Cerebellar nuclear complex (tissue), 1 donor: ENCODE measurements at regions not wholly inside any gene's neighbourhood (a gene's known extent, or its start where the extent isn't known, plus 50 kb on each side); places are given as distances from the start of the nearest gene placed in this dataset.
"Not testable (repeated sequence)": the region's sequence is repeated elsewhere in the genome, so short reads cannot be mapped to it uniquely, and the experiment has no call there.

Source experiments
- DNase-seq, 2 experiments: peaks; one replicate each; lab custom pipeline; 2025; lab: John Stamatoyannopoulos, UW

DNA sequence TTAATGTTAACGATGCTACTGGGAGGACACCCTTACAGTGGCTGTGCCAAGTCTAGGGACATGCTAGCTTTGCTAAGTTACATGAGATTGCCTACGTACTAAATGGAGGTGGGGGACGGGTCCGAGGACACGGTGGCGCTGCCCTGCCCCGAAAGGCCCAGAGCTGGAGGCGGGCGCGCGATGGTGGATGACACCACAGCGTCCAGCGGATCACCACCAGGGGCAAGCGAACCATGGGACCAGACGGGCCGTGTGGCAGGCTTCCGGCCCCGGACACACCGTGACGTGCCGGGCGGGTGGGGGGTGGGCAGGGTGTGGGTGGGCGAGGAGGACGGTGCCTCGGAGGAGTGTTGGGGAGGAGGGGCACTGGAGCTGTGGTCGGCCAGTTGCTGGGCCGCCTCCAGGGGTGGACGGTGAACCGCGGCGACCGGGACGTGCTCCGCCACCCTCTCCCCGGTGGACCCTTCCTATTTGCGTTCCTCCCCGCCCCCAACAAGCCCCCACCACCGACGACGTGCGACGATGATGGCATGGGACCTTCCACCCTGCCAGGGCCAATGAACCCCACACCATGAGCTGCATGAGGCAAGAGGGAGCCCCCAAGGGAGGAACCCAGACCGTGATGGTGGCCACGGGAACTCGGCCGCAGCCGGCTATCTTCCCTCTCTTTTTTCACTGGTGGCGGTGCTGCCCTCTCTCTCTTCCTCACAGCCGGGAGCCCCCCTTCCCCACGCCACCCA is 773.3 kb upstream of the DEFB115 start:
- DNase-seq, result no peak

DNA sequence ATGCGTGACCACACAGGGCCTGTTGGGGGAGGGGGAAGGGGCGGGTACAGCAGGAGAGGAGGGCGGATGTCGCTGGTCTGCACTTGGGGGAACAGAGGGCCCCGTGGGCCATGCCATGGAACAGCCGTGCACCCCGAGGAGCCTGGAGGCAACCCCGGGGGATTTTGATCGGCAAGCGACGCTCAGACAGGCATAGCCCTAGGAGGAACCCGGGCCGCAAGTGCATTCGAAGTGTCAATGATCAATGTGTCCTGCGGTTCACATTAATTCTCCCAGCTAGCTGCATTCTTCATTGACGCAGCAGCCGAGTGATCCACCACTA is 772.8 kb upstream of the DEFB115 start:
- no peak for DNase-seq

DNA sequence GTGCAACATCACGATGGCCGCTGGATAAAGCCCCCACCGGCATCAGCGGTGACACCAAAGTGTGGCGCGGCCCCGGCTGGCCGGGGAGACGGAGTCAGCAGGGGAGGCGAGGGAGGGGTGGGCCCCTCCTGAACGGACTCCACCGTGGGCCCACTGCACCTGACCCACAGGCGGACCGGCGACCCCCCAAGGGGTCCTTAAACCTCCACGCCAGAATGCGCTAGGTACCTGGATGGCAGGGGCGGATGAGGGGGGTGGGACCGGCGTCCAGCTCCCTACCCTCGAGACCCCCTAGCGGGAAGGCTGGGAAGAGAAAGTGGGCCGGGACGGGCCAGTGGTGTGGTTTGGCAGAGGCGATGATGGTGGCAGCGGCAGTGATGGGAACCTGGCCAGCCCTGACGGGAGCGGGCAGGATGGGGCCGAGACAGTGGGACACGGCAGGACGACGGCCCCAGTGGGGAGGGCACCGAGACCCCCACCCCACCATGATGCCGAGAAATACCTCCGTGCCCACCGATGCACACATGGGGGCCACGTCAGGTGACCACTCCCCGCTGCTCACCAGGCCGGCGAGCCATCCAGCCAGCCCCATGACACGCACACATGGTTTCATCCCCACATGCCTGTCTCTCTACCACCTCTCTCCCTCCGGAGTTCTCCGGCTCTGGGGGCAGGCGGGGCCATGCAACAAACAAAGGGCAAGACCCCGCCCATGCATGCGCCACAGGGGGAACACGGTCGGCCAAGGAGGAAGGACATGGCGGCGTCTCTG is 771.9 kb upstream of the DEFB115 start:
- DNase-seq, result no peak

DNA sequence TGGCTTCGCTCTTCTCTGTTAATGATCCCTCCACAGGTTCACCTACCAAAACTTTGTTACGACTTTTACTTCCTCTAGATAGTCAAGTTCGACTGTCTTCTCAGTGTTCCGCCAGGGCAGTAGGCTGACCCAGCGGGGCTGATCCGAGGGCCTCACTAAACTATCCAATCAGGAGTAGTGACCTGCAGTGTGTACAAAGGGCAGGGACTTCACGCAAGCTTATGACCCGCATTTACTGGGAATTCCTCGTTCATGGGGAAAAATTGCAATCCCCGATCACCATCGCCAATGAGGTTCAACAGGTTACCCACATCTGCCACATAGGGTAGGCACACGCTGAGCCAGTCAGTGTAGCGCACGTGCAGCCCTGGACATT is 771.4 kb upstream of the DEFB115 start:
- no peak for DNase-seq

DNA sequence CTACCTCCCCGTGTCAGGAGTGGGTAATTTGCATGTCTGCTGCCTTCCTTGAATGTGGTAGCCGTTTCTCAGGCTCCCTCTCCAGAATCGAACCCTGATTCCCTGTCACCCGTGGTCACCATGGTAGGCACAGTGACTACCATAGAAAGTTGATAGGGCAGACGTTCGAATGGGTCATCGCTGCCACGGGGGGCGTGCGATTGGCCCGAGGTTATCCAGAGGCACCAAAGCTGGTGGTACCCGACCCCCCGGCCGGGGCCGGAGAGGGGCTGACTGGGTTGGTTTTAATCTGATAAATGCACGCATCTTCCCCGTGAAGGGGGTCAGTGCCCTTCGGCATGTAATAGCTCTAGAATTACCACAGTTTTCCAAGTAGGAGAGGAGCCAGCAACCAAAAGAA is 770.0 kb upstream of the DEFB115 start:
- not testable (repeated sequence) for DNase-seq

DNA sequence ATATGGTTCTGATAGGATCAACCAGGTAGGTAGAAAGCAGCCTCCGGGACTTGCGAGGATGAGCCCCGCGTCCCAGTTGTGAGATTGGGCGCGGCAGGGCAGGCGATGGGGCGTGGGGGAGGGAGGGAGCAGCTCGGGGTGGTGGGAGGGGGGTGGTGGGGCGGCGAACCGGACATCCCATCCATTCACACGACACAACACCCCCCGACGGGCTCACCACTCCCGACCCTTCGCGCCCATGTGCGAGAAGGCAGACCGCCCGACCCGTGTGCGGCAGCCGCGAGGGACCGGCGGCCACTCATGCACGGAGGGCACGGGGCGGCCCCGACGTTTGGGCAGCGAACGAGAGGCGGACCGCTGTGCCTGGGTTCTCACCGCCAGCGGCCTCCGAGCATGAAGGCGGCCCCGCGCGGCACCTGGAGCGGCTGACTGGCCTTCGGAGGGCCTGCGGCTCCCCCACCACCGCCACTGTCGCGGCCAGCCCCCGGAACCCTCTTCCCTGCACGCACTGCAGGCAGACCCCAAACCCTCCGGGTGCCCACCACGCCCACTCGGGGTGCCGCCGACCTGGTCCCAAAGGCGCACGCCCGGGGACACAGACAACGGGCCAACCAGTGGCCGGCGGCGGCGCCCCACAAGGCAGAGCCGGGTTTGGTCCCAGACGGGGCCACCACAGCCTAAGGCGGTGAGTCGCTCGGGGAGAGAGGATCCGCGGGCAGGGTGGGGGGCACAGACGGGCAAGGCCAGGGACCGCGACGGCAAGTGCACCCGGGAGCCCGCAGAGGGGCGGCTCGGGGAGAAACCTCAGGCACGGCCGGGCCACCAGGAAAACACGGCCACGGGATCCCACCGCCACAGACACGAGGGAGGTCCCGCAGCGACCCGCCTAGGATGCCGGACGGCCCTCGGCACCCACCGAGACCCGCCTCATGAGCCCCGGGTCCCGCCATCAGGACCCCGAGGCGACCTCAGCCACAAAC is 769.2 kb upstream of the DEFB115 start:
- no peak for DNase-seq

DNA sequence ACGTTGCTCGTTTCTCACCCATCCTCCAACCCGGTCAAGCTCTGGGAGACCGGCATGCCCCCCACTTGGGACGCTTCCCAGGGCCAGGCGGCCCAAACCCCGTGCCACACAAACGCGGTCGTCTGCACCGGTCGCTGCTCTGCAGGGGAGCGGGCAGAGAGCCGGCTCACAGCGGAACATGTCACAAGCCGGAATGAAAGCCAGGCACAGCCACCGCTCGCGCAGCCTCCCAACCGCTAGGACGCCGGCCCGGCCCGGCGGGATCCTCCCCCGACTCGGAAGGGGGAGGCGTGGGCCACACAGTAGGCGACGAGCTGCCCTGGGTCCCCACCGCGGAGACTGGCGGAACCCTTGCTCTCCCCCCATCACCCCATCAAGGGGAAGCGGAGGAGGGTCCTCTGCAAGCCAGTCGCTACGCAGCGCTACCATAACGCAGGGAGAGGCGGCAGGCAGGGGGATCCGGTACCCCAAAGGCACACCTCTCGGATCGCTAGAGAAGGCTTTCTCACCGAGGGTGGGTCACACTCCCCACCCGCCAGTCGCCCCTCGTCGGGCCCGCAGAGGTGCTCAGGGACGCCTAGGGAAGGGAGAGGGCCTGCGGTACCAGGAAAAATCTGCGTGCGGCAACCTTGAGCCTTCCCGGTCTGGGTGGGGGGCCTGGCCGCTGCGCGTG is 768.4 kb upstream of the DEFB115 start:
- DNase-seq, result no peak

DNA sequence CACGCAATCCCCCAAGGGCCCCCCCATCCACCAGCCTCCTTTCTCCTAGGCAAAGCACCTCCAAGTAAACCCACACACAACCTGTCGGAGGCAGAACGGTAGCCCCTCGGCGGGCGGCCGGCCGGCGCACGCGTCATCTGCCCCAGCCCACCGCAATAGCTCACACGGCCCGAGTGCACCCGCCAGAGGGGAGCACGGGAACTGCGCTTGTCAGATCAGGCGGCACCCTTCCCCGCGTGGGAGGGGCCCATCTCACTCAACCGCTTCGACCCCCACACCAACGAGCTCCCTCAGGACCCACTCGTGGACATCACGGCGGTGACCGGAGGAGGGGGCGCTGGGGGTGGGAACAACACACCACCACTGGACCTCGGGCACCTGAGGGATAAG is 767.9 kb upstream of the DEFB115 start:
- no peak for DNase-seq

DNA sequence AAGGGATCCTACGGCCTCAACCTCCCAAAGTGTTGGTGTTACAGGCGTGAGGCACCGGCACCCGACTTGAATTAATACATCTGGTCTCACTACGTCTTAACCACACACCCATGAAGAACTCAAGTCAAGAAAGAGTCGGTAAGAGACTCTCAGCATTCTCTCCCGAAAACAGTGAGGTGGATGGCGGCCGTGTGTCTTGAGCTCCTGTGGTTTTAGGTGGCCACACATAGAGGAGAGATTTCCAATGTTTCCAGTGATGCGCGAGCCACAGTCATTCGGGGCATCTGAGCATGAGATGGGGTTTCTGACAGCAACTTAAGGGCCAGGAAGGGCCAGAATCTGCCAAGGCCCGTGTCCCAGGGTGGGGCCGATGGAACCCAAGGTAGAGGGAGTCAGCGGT is 766.4 kb upstream of the DEFB115 start:
- no peak for DNase-seq

DNA sequence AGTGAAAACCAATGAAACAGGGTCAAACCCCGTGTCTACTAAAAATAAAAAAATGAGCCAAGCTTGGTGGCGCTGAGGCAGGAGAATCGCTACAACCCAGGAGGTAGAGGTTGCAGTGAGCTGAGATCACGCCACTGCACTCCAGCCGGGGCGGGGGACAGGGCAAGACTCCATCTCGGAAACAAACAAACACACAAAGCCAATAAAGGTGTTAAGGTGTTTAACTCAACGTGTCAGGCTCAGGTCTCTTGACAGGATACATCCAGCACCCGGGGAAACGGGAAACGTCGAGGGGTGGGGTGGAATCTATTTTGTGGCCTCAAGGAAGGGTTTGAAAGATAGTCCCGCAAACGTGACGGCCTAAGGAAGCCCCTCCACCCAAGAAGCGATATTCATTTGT is 760.8 kb upstream of the DEFB115 start:
- not testable (repeated sequence) for DNase-seq

DNA sequence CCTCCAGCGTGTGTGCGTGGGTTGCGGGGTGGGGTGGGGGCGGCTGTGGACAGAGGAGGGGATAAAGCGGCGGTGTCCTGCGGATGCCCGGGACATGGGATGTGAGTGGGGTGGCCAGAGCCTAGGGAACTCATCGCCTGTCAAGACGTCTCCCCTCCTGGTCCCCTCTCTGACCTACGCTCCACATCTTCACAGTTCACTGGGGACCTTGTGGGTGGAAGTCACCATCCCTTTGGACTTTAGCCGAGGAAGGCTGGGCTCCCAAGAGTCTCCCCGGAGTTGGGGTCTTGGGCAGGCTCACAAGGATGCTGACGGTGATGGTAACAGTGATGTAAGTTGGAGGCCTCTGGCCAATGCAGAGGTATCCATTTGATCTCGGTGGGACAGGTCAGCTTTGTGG is 760.3 kb upstream of the DEFB115 start:
- not testable (repeated sequence) for DNase-seq

DNA sequence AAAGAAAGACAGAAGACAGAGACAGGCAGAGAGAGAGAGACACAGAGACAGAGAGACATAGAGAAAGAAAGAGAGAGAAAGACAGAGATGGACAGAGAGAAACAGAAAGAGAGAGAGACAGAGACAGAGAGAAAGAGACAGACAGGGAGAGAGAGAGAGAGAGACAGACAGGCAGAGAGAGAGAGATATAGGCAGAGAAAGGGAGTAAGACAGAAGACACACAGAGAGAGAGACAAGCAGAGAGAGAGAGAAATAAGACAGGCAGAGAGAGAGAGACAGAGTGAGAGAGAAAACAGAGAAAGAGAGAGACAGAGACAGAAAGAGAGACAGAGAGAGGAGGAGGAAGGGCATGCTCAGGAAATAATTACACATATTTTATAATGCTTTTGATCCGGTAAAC is 758.3 kb upstream of the DEFB115 start:
- DNase-seq, result no peak

DNA sequence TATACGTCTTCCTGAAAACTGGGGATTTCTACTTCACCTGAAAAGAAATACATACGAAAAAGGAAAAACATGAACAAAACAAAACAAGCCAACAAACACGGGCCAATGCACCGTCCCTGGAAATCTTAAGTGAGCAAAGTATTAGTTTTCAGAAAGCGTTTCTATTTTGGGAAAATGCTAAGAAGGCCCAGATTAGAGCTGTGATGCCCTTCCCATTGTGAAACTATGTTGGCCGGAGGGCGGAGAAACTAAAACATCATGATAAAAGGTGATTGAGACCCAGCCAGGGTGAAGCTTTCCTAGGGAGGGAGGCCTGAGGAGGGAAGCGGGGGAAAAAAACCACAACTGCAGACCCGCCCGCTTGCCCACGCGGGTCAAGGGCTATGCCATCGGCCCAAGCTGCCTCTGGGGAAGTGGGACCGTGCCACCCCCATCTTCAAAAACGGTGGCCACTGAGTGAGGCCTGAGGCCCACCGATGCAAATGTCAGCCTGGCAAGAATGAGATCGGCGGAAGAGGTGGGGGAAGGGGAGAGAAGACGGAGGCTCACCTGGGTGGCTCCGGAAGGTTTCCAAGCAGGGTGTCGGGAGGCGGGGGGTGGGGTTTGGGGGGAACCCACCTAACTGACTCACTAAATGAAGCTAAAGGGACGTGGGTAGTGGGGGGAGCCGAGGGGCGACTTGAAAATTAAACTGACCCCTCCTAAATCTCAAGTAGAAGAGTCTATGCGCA is 757.6 kb upstream of the DEFB115 start:
- not testable (repeated sequence) for DNase-seq

DNA sequence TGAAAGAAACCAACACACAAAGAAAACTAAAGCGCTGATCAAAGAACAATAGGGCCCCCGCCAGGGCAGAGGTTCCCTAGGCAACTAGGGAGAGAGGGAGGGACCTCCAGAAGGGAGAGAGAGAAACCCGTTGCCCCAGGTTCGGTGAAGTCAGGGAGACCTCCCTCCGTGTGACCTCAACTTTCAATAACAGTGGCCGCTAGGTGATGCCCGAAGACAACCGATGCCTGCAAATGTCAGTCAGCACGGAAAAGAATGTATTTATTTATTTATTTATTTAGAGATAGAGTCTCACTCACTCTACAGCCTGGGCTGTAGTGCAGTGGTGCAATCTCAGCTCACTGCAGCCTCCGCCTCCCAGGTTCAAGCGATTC is 757.0 kb upstream of the DEFB115 start:
- DNase-seq, result not testable (repeated sequence)

DNA sequence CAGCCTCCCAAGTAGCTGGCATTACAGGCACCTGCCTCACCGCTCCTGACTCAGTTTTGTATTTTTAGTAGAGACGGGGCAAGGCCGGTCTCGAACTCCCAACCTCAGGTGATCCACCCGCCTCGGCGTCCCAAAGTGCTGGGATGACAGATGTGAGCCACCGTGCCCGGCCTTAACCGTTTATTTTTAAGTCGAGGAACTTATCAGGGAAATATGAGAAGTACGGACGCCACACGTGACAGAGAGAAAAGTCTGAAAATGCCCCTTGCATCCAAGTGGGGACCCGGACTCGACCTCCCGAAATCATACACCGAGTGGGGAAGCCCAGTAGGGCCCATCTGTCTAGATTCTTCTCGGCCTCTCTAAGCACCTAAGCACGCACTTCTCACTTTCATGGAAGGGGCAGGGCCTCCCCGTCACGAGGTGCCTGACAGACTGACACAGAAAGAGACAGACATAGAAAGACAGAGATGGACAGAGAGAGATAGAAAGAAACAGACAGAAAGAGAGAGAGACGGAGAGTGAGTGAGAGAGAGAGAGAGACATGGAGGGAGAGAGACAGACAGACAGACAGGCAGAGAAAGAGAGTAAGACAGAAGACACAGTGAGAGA is 756.5 kb upstream of the DEFB115 start:
- DNase-seq, result no peak

DNA sequence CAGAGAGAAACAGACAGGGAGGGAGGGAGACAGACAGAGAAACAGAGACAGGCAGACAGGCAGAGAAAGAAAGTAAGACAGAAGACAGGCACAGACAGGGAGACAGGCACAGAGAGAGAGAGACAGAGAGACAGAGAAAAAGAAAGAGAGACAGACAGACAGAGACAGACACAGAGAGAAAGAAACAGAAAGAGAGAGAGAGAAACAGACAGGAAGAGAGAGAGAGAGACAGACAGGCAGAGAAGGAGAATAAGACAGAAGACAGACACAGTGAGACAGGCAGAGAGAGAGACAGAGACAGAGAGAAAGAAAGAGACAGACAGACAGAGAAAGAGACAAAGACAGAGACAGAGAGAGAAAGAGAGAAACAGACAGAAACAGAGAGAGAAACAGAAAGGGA is 754.8 kb upstream of the DEFB115 start:
- DNase-seq, result no peak

DNA sequence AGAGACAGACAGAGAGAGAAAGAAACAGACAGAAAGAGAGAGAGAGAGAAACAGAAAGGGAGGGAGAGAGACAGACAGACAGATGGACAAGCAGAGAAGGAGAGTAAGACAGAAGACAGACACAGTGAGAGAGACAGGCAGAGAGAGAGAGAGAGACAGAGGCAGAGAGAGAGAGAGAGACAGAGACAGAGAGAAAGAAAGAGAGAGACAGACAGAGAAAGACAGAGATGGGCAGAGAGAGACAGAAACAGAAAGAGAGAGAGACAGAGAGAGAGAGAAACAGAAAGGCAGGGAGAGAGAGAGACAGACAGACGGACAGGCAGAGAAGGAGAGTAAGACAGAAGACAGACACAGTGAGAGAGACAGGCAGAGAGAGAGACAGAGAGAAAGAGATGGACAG is 754.3 kb upstream of the DEFB115 start:
- not testable (repeated sequence) for DNase-seq

DNA sequence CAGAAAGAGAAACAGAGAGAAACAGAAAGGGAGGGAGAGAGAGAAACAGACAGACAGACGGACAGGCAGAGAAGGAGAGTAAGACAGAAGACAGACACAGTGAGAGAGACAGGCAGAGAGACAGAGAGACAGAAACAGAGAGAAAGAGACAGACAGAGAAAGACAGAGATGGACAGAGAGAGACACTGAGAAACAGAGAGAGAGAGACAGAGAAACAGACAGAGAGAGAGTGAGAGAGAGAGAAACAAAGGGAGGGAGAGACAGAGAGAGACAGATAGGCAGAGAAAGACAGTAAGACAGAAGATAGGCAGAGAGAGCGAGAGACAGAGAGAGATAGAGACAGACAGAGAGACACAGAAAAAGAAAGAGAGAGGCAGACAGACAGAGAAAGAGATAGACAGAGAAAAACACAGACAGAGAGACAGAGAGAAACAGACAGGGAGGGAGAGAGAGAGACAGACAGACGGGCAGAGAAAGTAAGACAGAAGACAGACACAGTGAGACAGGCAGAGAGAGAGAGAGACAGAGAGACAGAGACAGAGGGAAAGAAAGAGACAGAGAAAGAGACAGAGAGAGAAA is 753.4 kb upstream of the DEFB115 start:
- no peak for DNase-seq

DNA sequence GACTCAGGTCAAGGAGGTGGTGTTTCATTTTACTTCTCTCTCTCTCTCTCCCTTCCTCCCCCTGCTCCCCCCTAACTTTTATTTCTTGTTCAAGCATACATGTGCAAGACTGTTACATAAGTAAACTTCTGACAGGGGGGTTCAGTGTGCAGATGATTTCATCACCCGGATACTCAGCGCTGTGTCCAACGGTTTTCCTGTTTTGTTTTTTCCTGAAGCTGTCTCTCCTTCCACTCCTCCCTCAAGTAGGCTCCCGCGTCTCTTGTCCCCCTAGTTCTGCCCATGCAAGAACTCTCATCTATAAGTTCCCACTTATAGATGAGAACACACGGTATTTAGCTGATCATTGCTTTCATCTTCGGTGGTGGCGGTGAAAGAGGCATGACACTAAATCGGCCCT is 751.9 kb upstream of the DEFB115 start:
- DNase-seq, result no peak

DNA sequence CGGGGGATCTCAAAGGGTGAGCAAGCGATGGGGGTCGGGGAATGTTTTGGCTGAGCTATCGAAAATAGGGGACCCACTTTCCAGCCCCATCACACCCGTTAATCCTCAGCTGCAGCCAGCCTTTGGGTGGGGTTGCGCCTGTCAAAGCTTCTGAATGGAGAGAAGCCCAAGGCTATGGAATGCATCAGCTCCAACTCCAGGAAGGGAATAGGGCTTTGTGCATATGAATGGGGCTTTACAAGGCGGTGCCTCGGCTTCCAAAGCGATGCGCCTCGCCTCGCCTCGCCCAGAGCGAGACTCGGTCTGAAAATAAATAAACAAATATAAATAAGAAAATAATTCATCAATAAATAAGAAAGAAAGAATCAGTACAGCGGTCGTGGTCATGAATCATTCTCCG is 751.4 kb upstream of the DEFB115 start:
- DNase-seq, result no peak

DNA sequence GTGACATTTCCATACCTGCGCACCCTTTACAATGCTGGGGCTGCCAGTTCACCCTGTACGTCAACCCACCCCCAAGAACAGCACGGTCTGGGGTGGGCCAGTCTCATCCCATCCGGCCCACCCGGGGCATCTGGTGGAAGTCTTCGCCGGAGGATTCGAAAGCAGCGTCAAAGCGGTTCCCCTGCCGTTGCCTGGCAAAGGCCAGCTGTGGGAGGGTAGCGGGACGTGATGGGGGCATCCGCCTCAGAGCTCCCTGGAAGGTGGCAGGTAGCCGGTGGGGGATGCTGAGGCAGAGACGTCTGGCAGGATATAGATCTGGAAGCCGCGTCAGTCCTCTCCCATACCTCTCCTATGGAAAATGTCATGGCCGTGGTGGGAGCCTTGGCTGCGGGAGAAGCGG is 749.1 kb upstream of the DEFB115 start:
- DNase-seq, result not testable (repeated sequence)
